Tibial nerve (tissue), 4 donors: ENCODE measurements at regions not wholly inside any gene's neighbourhood (a gene's known extent, or its start where the extent isn't known, plus 50 kb on each side); places are given as distances from the start of the nearest gene placed in this dataset.

Experiments
- CTCF ChIP-seq, 5 experiments: fragments of 200-600 bp in 3 of 5; fragments of 450-650 bp in 2 of 5; sonication (generic) in 3 of 5; IDR thresholded peaks; one replicate each; pipeline ENCODE4 v1.5.1; 2016 to 2019; ENCODE audit warnings: antibody characterized with exemption in 5 of 5, mild to moderate bottlenecking in 3 of 5, moderate library complexity in 2 of 5
- EP300 ChIP-seq, 2 donors: sonication (generic); formaldehyde crosslinking; IDR thresholded peaks; one replicate each; pipeline ENCODE4 v1.6.1; 2017; ENCODE audit warnings: antibody characterized with exemption in 2 of 2, mild to moderate bottlenecking in 1 of 2
- POLR2A ChIP-seq, 2 donors: fragments of 450-650 bp; IDR thresholded peaks; one replicate each; pipeline ENCODE4 v1.6.1; 2017; ENCODE audit warnings: antibody characterized with exemption in 2 of 2, mild to moderate bottlenecking in 2 of 2, moderate library complexity in 2 of 2

- no peak for TF ChIP-seq CTCF (IDR thresholded peaks at IDR 0.05)
- TF ChIP-seq POLR2A (IDR thresholded peaks at IDR 0.05), result no peak
- TF ChIP-seq EP300 (IDR thresholded peaks at IDR 0.05), result no peak
These were observed 84.9 kb upstream of the RTL1 start for GRCh38 chr14:100988411-100988900.
